Anterior cingulate cortex (tissue), 58 donors: ENCODE measurements at regions not wholly inside any gene's neighbourhood (a gene's known extent, or its start where the extent isn't known, plus 50 kb on each side); places are given as distances from the start of the nearest gene placed in this dataset.
A peak's percentile ranks its signal among the peaks of the same experiment; 100 is the strongest.

Experiments
- DNase-seq, 58 donors: peaks; one replicate each; lab custom pipeline; 2025; lab: John Stamatoyannopoulos, UW

DNA sequence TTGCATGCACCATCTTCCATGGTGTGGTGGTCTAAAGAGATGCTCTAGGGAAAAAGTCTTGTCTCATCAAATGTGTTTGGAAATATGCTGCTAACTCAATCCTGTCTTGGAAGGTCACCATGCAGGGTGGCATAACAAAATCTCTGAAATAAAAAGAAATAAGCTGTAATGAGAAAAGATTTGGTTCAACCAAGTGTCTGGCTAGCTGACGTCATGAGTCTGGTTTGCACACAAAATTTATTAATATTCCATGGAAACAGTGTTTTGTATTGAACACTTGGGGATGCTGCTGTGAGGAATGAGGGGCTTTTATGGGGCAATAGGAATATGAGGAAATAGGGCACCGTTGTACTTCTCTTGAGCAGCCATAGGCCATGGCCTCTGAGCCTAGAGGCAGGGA lies 575.7 kb upstream of the CDH5 start:
- no peak for DNase-seq

- DNase-seq, result no peak
Measured at GRCh38 chr16:65789161-65789945, 577.1 kb upstream of the CDH5 start.

- DNase-seq, result no peak
Measured at GRCh38 chr16:65788434-65789140, 577.9 kb upstream of the CDH5 start.

DNA sequence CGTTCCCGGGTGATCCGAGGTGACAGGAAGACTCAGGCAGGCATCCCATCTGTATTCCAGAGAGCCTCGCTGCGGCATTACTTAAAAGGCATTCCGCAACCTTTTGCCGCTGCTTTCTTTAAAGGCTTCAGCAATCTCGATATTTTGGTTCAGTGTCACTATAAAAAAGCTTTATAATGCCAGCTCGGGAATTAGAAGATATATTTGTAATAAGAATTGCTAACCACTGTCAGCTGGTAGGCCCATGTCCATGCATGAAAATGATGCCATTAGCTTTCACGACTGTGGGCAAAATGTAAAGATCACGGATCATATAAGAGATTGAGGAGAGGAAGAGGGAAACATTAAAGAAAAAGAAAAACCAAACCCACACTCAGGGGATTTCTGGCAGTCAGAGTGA lies 578.6 kb upstream of the CDH5 start:
- DNase-seq, result no peak

GRCh38 chr16:65786916-65787315 lies 579.6 kb upstream of the CDH5 start:
- DNase-seq, result peak in 1 of 58 donors; percentile 2

GRCh38 chr16:65783709-65784474 lies 582.6 kb upstream of the CDH5 start:
- no peak for DNase-seq

- DNase-seq, result peak in 27 of 58 donors; percentile 3 to 75 (median 12)
Measured at GRCh38 chr16:65782611-65783600, 583.6 kb upstream of the CDH5 start.

- no peak for DNase-seq
Measured at GRCh38 chr16:65781855-65782254, 584.6 kb upstream of the CDH5 start.

DNA sequence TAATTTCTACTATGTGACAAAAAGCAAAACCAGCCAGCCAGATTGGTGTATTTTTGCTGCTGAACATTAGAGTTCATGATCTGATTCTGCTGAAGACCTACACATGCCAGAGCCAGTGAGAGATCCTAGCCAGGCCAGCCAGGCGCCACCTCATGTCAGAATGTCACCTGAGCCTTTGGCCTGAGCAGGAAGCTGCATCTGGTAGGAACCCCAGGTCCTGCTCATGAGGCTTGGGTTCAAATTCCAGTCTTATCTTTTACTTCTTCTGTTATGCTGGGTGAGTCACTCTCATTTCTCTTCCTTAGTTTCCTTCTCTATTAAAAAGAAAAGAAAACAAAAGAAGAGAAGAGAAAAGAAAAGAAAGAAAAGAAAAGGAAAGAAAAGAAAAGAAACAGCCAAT lies 585.1 kb upstream of the CDH5 start:
- DNase-seq, result no peak

- no peak for DNase-seq
Measured at GRCh38 chr16:65779201-65779600, 587.3 kb upstream of the CDH5 start.

GRCh38 chr16:65776639-65777183 lies 589.8 kb upstream of the CDH5 start:
- no peak for DNase-seq

DNA sequence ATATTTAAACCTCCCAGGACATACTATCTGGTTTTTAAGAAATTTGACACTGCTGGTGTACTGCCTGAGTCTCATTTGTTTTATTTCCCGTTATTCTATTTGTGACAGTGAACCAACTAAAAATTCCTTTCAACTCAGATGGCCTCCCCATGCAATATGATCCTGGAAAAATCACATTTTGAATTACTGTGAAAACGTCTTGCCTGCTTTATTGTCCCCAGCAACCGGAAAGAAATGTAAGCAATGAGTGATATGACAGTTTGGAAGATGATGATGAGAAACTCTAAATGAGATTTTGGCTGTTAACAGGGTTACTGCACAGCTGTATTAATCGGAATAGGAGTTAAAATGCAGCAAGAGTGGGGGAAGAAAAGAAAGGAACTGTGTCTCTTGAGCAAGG lies 590.7 kb upstream of the CDH5 start:
- no peak for DNase-seq

DNA sequence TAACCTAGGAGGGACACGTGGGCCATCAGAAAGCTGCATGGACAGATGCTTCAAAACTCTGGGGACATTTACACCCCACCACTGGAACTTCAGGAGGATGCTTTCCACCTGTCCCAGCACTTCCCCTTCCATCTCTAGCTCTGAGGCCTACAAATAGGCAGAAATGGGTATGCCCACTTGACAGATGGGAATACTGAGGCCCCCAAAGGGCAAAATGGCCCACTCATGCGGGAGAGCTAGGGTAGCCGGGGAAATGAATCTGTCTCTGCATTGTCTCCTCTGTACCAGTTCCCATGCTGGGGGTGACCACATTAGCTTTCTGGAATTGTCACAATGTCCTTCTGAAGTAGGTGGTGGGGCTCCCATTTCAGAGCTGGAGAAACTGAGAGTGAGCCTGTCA lies 592.1 kb upstream of the CDH5 start:
- DNase-seq, result no peak

- no peak for DNase-seq
Measured at GRCh38 chr16:65773301-65773874, 593.1 kb upstream of the CDH5 start.

- no peak for DNase-seq
Measured at GRCh38 chr16:65772134-65772732, 594.3 kb upstream of the CDH5 start.

DNA sequence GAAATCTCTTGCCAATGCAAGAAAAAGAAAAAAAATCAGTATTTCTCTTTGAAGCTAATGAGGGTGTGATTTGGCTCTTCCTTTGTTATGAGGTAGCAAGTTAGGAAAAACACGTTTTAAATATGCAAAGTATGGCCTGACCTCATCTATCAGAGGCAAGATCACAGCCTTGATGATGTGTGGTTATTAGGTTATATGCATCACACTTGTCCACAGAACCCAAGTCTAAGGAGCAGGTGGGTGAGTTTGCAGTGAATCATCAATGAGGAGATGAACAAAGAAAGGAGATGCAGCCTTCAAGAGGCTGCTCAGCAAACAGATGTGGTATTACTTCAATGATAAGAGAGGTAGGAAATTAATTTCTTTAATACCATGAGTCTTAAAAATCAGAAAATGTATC lies 594.8 kb upstream of the CDH5 start:
- DNase-seq, result no peak

- no peak for DNase-seq
Measured at GRCh38 chr16:65770752-65771151, 595.7 kb upstream of the CDH5 start.

- DNase-seq, result no peak
Measured at GRCh38 chr16:65769776-65770438, 596.6 kb upstream of the CDH5 start.
